CD4-positive, alpha-beta memory T cell (primary cell): ENCODE measurements at regions not wholly inside any gene's neighbourhood (a gene's known extent, or its start where the extent isn't known, plus 50 kb on each side); places are given as distances from the start of the nearest gene placed in this dataset.
"Not testable (repeated sequence)": the region's sequence is repeated elsewhere in the genome, so short reads cannot be mapped to it uniquely, and the experiment has no call there.

Source experiments
- CTCF ChIA-PET: fragments of 350-600 bp; sonication (Branson Sonifier 250); formaldehyde crosslinking; loops from one replicate; lab custom pipeline; 2021; ENCODE audit warnings: inconsistent platforms; ENCODE audit not compliant: partially characterized antibody; lab: Charles Lee
- POLR2A ChIA-PET: fragments of 350-600 bp; sonication (Branson Sonifier 250); formaldehyde crosslinking; loops from one replicate; lab custom pipeline; 2021; ENCODE audit not compliant: partially characterized antibody; lab: Charles Lee
- DNase-seq, 5 donors: peaks; one replicate each; pipeline versions ENCODE4 v3.0.0 to v3.0.0-alpha.2; 2020 to 2022; ENCODE audit warnings: mixed read lengths in 1 of 5
- H3K27ac ChIP-seq: one replicate; pipeline ENCODE4 v1.7.0; 2013; ENCODE audit warnings: low read depth, low read length
- H3K27me3 ChIP-seq: 2 replicates; pipeline ENCODE4 v1.7.0; 2013; ENCODE audit warnings: mild to moderate bottlenecking, low read length, moderate library complexity; ENCODE audit not compliant: insufficient read depth
- H3K36me3 ChIP-seq: 2 replicates; pipeline ENCODE4 v1.7.0; 2013; ENCODE audit warnings: mild to moderate bottlenecking, low read length, moderate library complexity; ENCODE audit not compliant: insufficient read depth
- H3K4me1 ChIP-seq: 2 replicates; pipeline ENCODE4 v1.7.0; 2013; ENCODE audit warnings: mild to moderate bottlenecking, low read length, moderate library complexity; ENCODE audit not compliant: insufficient read depth
- H3K4me3 ChIP-seq, 2 donors: one replicate each; pipeline ENCODE4 v1.7.0; 2013; ENCODE audit warnings: low read length in 2 of 2, mild to moderate bottlenecking in 1 of 2
- H3K9me3 ChIP-seq, 2 donors: one replicate each; pipeline ENCODE4 v1.7.0; 2013; ENCODE audit warnings: low read length in 2 of 2, control low read depth in 1 of 2; ENCODE audit not compliant: control insufficient read depth in 1 of 2
- H3K27ac Mint-ChIP-seq, 7 donors: one replicate each; pipeline ENCODE4 v1.8.0; 2020 to 2021; ENCODE audit warnings: mixed read lengths in 7 of 7, mild to moderate bottlenecking in 6 of 7, inconsistent platforms in 3 of 7, moderate library complexity in 3 of 7
- H3K27me3 Mint-ChIP-seq, 2 donors: one replicate each; pipeline ENCODE4 v1.8.0; 2020 to 2021; ENCODE audit warnings: mixed read lengths in 2 of 2
- H3K36me3 Mint-ChIP-seq, 2 donors: one replicate each; pipeline ENCODE4 v1.8.0; 2020 to 2021; ENCODE audit warnings: mixed read lengths in 2 of 2, inconsistent platforms in 1 of 2, mild to moderate bottlenecking in 1 of 2
- H3K4me1 Mint-ChIP-seq, 4 donors: one replicate each; pipeline ENCODE4 v1.8.0; 2020 to 2021; ENCODE audit warnings: mixed read lengths in 4 of 4, mild to moderate bottlenecking in 1 of 4
- H3K4me3 Mint-ChIP-seq, 8 donors: one replicate each; pipeline ENCODE4 v1.8.0; 2020 to 2021; ENCODE audit warnings: mixed read lengths in 8 of 8, mild to moderate bottlenecking in 7 of 8, moderate library complexity in 6 of 8, inconsistent platforms in 3 of 8
- H3K9me3 Mint-ChIP-seq, 8 donors: one replicate each; pipeline ENCODE4 v1.8.0; 2020 to 2021; ENCODE audit warnings: mixed read lengths in 8 of 8, mild to moderate bottlenecking in 5 of 8, inconsistent platforms in 3 of 8, moderate library complexity in 1 of 8
- intact Hi-C: fragments of 100-400 bp; cut with micrococcal nuclease; formaldehyde crosslinking; loops from one replicate; pipeline ENCODE4 v1.15.1; 2023

DNA sequence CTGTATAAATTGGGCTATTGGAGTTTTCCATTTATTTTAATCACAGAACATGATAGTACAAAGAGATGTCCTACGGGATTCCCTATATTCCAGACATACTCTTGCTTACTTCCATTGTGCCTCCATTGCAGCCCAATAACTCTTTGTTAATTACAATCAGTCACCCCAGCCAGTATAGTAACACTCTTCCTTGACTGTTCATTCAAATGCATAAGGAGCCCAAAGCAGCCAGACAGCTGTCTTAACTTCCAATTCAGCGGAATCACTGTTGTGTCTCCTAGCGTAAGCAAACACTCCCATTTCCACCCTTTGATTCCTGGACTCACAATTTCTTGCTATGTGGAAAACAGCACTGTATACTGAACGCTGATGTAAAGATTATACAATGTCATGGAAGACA is 942.3 kb downstream of the TAF11L14 start:
- Mint-ChIP-seq H3K36me3 (no peaks in the 10 kb centered on the region), H3K9me3 (peaks cover 0 to 5% (median 0%) of the 10 kb centered on the region in 8 donors), H3K4me1 (no peaks in the 10 kb centered on the region), H3K27ac (no peak overlapping the region), H3K27me3 (no peaks in the 10 kb centered on the region), H3K4me3 (no peak overlapping the region)
- no peak overlapping the region for H3K4me3 ChIP-seq
- H3K4me1 ChIP-seq, result no peaks in the 10 kb centered on the region
- no peak for DNase-seq
- H3K36me3 ChIP-seq, result no peaks in the 10 kb centered on the region
- intact Hi-C loops, result no loop called here
- H3K27me3 ChIP-seq, result no peaks in the 10 kb centered on the region
- no peaks in the 10 kb centered on the region for H3K9me3 ChIP-seq
- CTCF ChIA-PET, result no interaction called here
- H3K27ac ChIP-seq, result no peak overlapping the region
- POLR2A ChIA-PET, result no interaction called here

GRCh38 chr5:18601185-18601584 is 966.9 kb downstream of the TAF11L14 start:
- no peaks in the 10 kb centered on the region for H3K9me3 ChIP-seq
- H3K9me3 Mint-ChIP-seq, result peaks cover 0 to 5% (median 0%) of the 10 kb centered on the region in 8 donors
- ChIA-PET CTCF (no interaction called here), POLR2A (no interaction called here)
- H3K4me3 Mint-ChIP-seq, result no peak overlapping the region
- H3K4me3 ChIP-seq, result no peak overlapping the region
- H3K4me1 ChIP-seq, result no peaks in the 10 kb centered on the region
- no peaks in the 10 kb centered on the region for H3K36me3 Mint-ChIP-seq
- intact Hi-C loops, result no loop called here
- H3K36me3 ChIP-seq, result no peaks in the 10 kb centered on the region
- no peaks in the 10 kb centered on the region for H3K27me3 Mint-ChIP-seq
- H3K27ac Mint-ChIP-seq, result no peak overlapping the region
- H3K27ac ChIP-seq, result no peak overlapping the region
- H3K4me1 Mint-ChIP-seq, result no peaks in the 10 kb centered on the region
- DNase-seq, result no peak
- H3K27me3 ChIP-seq, result no peaks in the 10 kb centered on the region

GRCh38 chr5:18602402-18602801 is 968.1 kb downstream of the TAF11L14 start:
- no peaks in the 10 kb centered on the region for H3K27me3 Mint-ChIP-seq
- ChIA-PET POLR2A (no interaction called here), CTCF (no interaction called here)
- H3K4me1 ChIP-seq, result no peaks in the 10 kb centered on the region
- peaks cover 0 to 5% (median 0%) of the 10 kb centered on the region in 8 donors for H3K9me3 Mint-ChIP-seq
- no peak overlapping the region for H3K4me3 Mint-ChIP-seq
- intact Hi-C loops, result no loop called here
- H3K4me3 ChIP-seq, result no peak overlapping the region
- no peaks in the 10 kb centered on the region for H3K9me3 ChIP-seq
- H3K36me3 Mint-ChIP-seq, result no peaks in the 10 kb centered on the region
- no peaks in the 10 kb centered on the region for H3K27me3 ChIP-seq
- H3K36me3 ChIP-seq, result no peaks in the 10 kb centered on the region
- no peak for DNase-seq
- H3K27ac Mint-ChIP-seq, result no peak overlapping the region
- H3K27ac ChIP-seq, result no peak overlapping the region
- H3K4me1 Mint-ChIP-seq, result no peaks in the 10 kb centered on the region

GRCh38 chr5:18605186-18605585 is 970.9 kb downstream of the TAF11L14 start:
- H3K27ac ChIP-seq, result no peak overlapping the region
- no peaks in the 10 kb centered on the region for H3K27me3 ChIP-seq
- ChIA-PET POLR2A (no interaction called here), CTCF (no interaction called here)
- DNase-seq, result no peak
- no peaks in the 10 kb centered on the region for H3K9me3 ChIP-seq
- Mint-ChIP-seq H3K27me3 (no peaks in the 10 kb centered on the region), H3K4me1 (no peaks in the 10 kb centered on the region), H3K4me3 (no peak overlapping the region), H3K9me3 (peaks cover 0 to 6% (median 0%) of the 10 kb centered on the region in 8 donors), H3K27ac (no peak overlapping the region), H3K36me3 (no peaks in the 10 kb centered on the region)
- no peaks in the 10 kb centered on the region for H3K4me1 ChIP-seq
- no peaks in the 10 kb centered on the region for H3K36me3 ChIP-seq
- intact Hi-C loops, result no loop called here
- H3K4me3 ChIP-seq, result no peak overlapping the region

DNA sequence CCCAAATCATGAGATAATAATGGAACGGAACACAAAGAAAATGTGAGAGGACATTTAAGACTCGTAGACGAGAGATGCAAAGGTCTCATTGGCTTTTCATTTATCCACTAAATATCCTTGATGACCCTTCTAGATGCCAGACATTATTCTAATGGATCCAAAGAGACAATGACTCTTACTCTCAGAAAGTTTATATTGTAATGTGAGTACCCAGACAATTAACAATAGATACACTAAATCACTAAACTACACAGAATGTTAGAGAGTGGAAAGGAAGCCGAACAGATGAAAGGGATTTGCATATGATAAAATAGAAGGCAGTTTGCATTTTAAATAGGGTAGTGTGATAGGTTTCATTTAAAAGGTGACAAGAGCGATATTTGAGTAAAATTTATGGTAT is 973.3 kb downstream of the TAF11L14 start:
- H3K4me3 Mint-ChIP-seq, result no peak overlapping the region
- Histone ChIP-seq H3K9me3 (no peaks in the 10 kb centered on the region), H3K36me3 (no peaks in the 10 kb centered on the region), H3K4me1 (no peaks in the 10 kb centered on the region), H3K27ac (no peak overlapping the region), H3K4me3 (no peak overlapping the region), H3K27me3 (no peaks in the 10 kb centered on the region)
- no peaks in the 10 kb centered on the region for H3K4me1 Mint-ChIP-seq
- intact Hi-C loops, result no loop called here
- ChIA-PET CTCF (no interaction called here), POLR2A (no interaction called here)
- no peaks in the 10 kb centered on the region for H3K27me3 Mint-ChIP-seq
- H3K9me3 Mint-ChIP-seq, result peaks cover 0 to 6% (median 0%) of the 10 kb centered on the region in 8 donors
- no peak overlapping the region for H3K27ac Mint-ChIP-seq
- no peaks in the 10 kb centered on the region for H3K36me3 Mint-ChIP-seq
- no peak for DNase-seq

GRCh38 chr5:18617191-18617590 is 982.9 kb downstream of the TAF11L14 start:
- H3K27ac Mint-ChIP-seq, H3K36me3 Mint-ChIP-seq, H3K27ac ChIP-seq, H3K4me3 ChIP-seq, H3K4me3 Mint-ChIP-seq, H3K4me1 Mint-ChIP-seq, H3K36me3 ChIP-seq, CTCF ChIA-PET, intact Hi-C loops, H3K27me3 Mint-ChIP-seq, H3K4me1 ChIP-seq, POLR2A ChIA-PET, H3K9me3 ChIP-seq, H3K27me3 ChIP-seq, DNase-seq: not testable (repeated sequence)
- H3K9me3 Mint-ChIP-seq, result peaks cover 0 to 22% (median 19%) of the 10 kb centered on the region in 8 donors

DNA sequence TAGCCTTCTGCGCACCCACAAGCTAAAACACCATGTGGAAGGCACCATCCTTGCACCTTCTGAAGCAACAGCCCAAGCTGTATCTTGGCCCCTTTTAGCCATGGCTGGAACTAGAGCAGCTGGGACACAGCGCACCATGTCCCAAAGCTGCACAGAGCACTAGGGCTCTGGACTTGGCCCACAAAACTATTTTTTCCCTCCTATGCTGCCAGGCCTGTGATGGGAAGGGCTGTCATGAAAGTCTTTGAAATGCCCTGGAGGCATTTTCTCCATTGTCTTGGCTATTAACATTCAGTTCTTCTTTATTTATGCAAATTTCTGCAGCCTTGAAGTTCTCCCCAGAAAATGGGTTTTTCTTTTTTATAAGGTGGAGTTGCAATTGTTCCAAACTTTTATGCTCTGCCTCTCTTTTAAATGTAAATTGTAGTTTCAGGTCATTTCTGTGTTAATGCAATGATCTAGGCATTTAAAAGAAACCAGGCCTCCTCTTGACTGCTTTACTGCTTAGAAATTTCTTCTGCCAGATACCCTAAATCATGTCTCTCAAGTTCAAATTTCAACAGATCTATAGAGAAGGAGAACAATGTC is 996.3 kb downstream of the TAF11L14 start:
- POLR2A ChIA-PET, result no interaction called here
- Mint-ChIP-seq H3K27ac (no peak overlapping the region), H3K9me3 (peaks cover 0 to 6% (median 0%) of the 10 kb centered on the region in 8 donors), H3K27me3 (peaks cover 0 to 1% of the 10 kb centered on the region in 2 donors), H3K36me3 (no peaks in the 10 kb centered on the region), H3K4me1 (no peaks in the 10 kb centered on the region), H3K4me3 (no peak overlapping the region)
- H3K4me1 ChIP-seq, result no peaks in the 10 kb centered on the region
- H3K4me3 ChIP-seq, result no peak overlapping the region
- DNase-seq, result no peak
- no peaks in the 10 kb centered on the region for H3K36me3 ChIP-seq
- intact Hi-C loops, result no loop called here
- H3K27me3 ChIP-seq, result no peaks in the 10 kb centered on the region
- CTCF ChIA-PET, result no interaction called here
- no peaks in the 10 kb centered on the region for H3K9me3 ChIP-seq
- H3K27ac ChIP-seq, result no peak overlapping the region
